NT2/D1 (cell line): ENCODE measurements at regions not wholly inside any gene's neighbourhood (a gene's known extent, or its start where the extent isn't known, plus 50 kb on each side); places are given as distances from the start of the nearest gene placed in this dataset.

Source experiments
- SUZ12 ChIP-seq: IDR thresholded peaks from 2 replicates; pipeline ENCODE4 v1.6.1; 2011; ENCODE audit not compliant: insufficient read length, insufficient read depth; ENCODE audit errors: extremely low read depth
- YY1 ChIP-seq: IDR thresholded peaks from 2 replicates; pipeline ENCODE4 v1.6.1; 2011; ENCODE audit not compliant: insufficient read length, insufficient read depth
- ZNF274 ChIP-seq: IDR thresholded peaks from 2 replicates; pipeline ENCODE4 v1.6.1; 2011; ENCODE audit warnings: mild to moderate bottlenecking, low read depth, low read length

DNA sequence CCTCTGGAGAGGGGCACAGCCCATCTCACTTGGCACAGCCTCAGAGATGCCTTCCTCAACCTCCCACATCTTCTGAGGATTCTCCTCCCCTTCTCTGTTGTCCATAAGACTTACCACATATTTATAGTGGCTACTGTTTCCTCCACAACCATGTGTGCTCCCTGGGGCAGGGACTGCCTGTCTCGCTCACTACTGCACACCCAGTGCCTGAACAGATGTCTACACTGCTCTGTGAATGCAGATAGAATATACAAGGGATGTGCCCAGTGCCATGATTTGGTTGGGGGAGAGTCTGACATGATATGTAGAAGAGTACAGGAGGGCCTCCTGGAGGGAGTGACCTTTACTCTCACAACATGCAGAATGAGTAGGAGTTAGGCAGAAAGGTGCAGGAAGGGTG, 67.3 kb upstream of the ANO1 start:
- TF ChIP-seq ZNF274, result no peak
- TF ChIP-seq YY1, result no peak
- no peak for TF ChIP-seq SUZ12
